WTC11 (cell line): ENCODE measurements at regions not wholly inside any gene's neighbourhood (a gene's known extent, or its start where the extent isn't known, plus 50 kb on each side); places are given as distances from the start of the nearest gene placed in this dataset.

Source experiments
- ATAC-seq: fragments of 200-7000 bp; cut with Tn5 transposase; 2 replicates; pipeline ENCODE4 v1.10.0; 2021; ENCODE audit warnings: mild to moderate bottlenecking, moderate library complexity
- CTCF ChIA-PET: fragments of 300-600 bp; sonication (Branson Sonifier 250); formaldehyde crosslinking; loops from one replicate; lab custom pipeline; 2021; ENCODE audit warnings: antibody characterized with exemption; lab: Charles Lee
- POLR2A ChIA-PET: fragments of 350-600 bp; sonication (Branson Sonifier 250); formaldehyde crosslinking; loops from one replicate; lab custom pipeline; 2021; ENCODE audit warnings: antibody characterized with exemption; lab: Charles Lee
- DNase-seq: peaks from one replicate; pipeline ENCODE4 v3.0.0; 2021; ENCODE audit warnings: low spot score
- H3K27ac Mint-ChIP-seq: 2 replicates; pipeline ENCODE4 v1.8.0; 2021; ENCODE audit warnings: mixed read lengths
- H3K27me3 Mint-ChIP-seq: 2 replicates; pipeline ENCODE4 v1.8.0; 2021; ENCODE audit warnings: low read depth, mild to moderate bottlenecking, moderate library complexity, mixed read lengths
- H3K36me3 Mint-ChIP-seq: 2 replicates; pipeline ENCODE4 v1.8.0; 2021; ENCODE audit warnings: mixed read lengths
- H3K4me1 Mint-ChIP-seq: 2 replicates; pipeline ENCODE4 v1.8.0; 2022; ENCODE audit warnings: mixed read lengths
- H3K4me3 Mint-ChIP-seq: 2 replicates; pipeline ENCODE4 v1.8.0; 2021; ENCODE audit warnings: mild to moderate bottlenecking, moderate library complexity, mixed read lengths
- H3K9me3 Mint-ChIP-seq: 2 replicates; pipeline ENCODE4 v1.8.0; 2021; ENCODE audit warnings: mixed read lengths
- CREB1 ChIP-seq: sonication (generic); formaldehyde crosslinking; IDR thresholded peaks from 2 replicates; pipeline ENCODE4 v1.8.0; 2023; ENCODE audit warnings: mild to moderate bottlenecking, missing genetic modification reagents
- CREM ChIP-seq: sonication (generic); formaldehyde crosslinking; IDR thresholded peaks from 2 replicates; pipeline ENCODE4 v1.8.1; 2022; ENCODE audit warnings: mild to moderate bottlenecking, missing genetic modification reagents, moderate library complexity
- ELF4 ChIP-seq: sonication (generic); formaldehyde crosslinking; IDR thresholded peaks from 2 replicates; pipeline ENCODE4 v1.8.1; 2022; ENCODE audit warnings: low read depth, mild to moderate bottlenecking, moderate library complexity, missing genetic modification reagents
- ESRRA ChIP-seq: sonication (generic); formaldehyde crosslinking; IDR thresholded peaks from 2 replicates; pipeline ENCODE4 v1.8.1; 2022; ENCODE audit warnings: mild to moderate bottlenecking, missing genetic modification reagents, borderline replicate concordance
- FOXK1 ChIP-seq: sonication (generic); formaldehyde crosslinking; IDR thresholded peaks from 2 replicates; pipeline ENCODE4 v1.8.0; 2022; ENCODE audit warnings: mild to moderate bottlenecking, moderate library complexity, missing genetic modification reagents
- FOXP1 ChIP-seq: sonication (generic); formaldehyde crosslinking; IDR thresholded peaks from 2 replicates; pipeline ENCODE4 v1.8.0; 2022; ENCODE audit warnings: missing genetic modification reagents, mild to moderate bottlenecking, moderate library complexity, borderline replicate concordance
- GTF2I ChIP-seq: fragments of 250-450 bp; sonication (Bioruptor Pico); conservative IDR thresholded peaks from 2 replicates; pipeline ENCODE4 v1.4.0; 2021; ENCODE audit warnings: mild to moderate bottlenecking
- IRF2 ChIP-seq: sonication (generic); formaldehyde crosslinking; IDR thresholded peaks from 2 replicates; pipeline ENCODE4 v1.8.0; 2022; ENCODE audit warnings: low read depth, missing genetic modification reagents, borderline replicate concordance
- JAZF1 ChIP-seq: fragments of 250-450 bp; sonication (Bioruptor Pico); IDR thresholded peaks from 2 replicates; pipeline ENCODE4 v1.9.0; 2021; ENCODE audit warnings: moderate library complexity, mild to moderate bottlenecking, inconsistent platforms
- NFATC4 ChIP-seq: fragments of 250-450 bp; sonication (Bioruptor Pico); IDR thresholded peaks from 2 replicates; pipeline ENCODE4 v1.9.0; 2021; ENCODE audit warnings: mild to moderate bottlenecking
- RORB ChIP-seq: fragments of 250-450 bp; sonication (Bioruptor Pico); IDR thresholded peaks from 2 replicates; pipeline ENCODE4 v1.9.0; 2021; ENCODE audit warnings: mild to moderate bottlenecking
- ZNF219 ChIP-seq: sonication (generic); formaldehyde crosslinking; IDR thresholded peaks from 2 replicates; pipeline ENCODE4 v1.8.0; 2023; ENCODE audit warnings: missing genetic modification reagents, mild to moderate bottlenecking, borderline replicate concordance
- ZNF671 ChIP-seq: fragments of 250-450 bp; sonication (Bioruptor Pico); IDR thresholded peaks from 2 replicates; pipeline ENCODE4 v1.8.0; 2021; ENCODE audit warnings: mild to moderate bottlenecking
- TF ChIP-seq, protein P1 (sequence below): sonication (generic); formaldehyde crosslinking; IDR thresholded peaks from 2 replicates; pipeline ENCODE4 v1.8.0; 2022; ENCODE audit warnings: missing genetic modification reagents
- TF ChIP-seq, protein P2 (sequence below): sonication (generic); formaldehyde crosslinking; IDR thresholded peaks from 2 replicates; pipeline ENCODE4 v1.8.0; 2022; ENCODE audit warnings: mild to moderate bottlenecking, missing genetic modification reagents
- TF ChIP-seq, protein P3 (sequence below): sonication (generic); formaldehyde crosslinking; IDR thresholded peaks from 2 replicates; pipeline ENCODE4 v1.8.0; 2022; ENCODE audit warnings: mild to moderate bottlenecking, missing genetic modification reagents
- TF ChIP-seq, protein P4 (sequence below): fragments of 250-450 bp; sonication (Bioruptor Pico); conservative IDR thresholded peaks from 2 replicates; pipeline ENCODE4 v1.9.0; 2021; ENCODE audit warnings: mild to moderate bottlenecking
- TF ChIP-seq, protein P5 (sequence below): sonication (generic); formaldehyde crosslinking; IDR thresholded peaks from 2 replicates; pipeline ENCODE4 v1.8.1; 2023; ENCODE audit warnings: mild to moderate bottlenecking, missing genetic modification reagents, moderate library complexity
- TF ChIP-seq, protein P6 (sequence below): sonication (generic); formaldehyde crosslinking; IDR thresholded peaks from 2 replicates; pipeline ENCODE4 v1.8.1; 2022; ENCODE audit warnings: mild to moderate bottlenecking, missing genetic modification reagents, moderate library complexity, borderline replicate concordance

DNA sequence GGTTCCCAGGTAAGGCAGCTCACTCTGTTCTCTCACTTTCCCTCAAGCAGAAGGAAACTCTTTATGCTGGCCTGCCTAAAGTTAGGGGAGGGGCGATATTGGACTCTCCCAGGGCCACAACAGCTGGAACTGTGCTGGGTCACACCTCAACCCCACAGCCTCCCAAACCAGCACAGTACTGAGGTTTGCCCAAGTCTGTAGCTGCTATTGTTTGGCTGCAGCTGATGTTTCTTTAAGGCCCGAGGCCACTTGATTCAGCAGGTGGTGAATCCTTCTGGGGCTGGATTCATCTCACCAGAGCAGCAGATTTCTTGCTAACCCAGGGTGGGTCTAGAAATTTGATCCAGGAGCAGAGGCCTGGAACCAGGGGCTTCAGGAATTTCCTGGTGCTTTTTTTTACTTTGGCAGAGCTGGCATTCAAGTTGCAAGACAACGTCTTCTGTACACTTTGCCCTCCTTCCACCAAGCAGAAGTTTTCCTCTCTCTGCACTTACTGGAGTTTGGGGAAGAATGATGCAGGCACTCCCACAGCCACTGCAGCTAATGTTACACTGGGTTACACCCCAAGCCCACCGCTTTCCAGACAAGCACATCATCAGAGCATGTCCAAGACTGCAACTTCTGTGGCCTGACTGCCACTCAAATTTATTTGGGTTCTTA, 544.7 kb upstream of the NDST4 start:
- CTCF ChIA-PET, result no interaction called here
- DNase-seq (no peak), ATAC-seq (peak; percentile 71)
- H3K9me3 Mint-ChIP-seq, result peaks cover 5% of the 10 kb centered on the region
- TF ChIP-seq, protein P1, sequence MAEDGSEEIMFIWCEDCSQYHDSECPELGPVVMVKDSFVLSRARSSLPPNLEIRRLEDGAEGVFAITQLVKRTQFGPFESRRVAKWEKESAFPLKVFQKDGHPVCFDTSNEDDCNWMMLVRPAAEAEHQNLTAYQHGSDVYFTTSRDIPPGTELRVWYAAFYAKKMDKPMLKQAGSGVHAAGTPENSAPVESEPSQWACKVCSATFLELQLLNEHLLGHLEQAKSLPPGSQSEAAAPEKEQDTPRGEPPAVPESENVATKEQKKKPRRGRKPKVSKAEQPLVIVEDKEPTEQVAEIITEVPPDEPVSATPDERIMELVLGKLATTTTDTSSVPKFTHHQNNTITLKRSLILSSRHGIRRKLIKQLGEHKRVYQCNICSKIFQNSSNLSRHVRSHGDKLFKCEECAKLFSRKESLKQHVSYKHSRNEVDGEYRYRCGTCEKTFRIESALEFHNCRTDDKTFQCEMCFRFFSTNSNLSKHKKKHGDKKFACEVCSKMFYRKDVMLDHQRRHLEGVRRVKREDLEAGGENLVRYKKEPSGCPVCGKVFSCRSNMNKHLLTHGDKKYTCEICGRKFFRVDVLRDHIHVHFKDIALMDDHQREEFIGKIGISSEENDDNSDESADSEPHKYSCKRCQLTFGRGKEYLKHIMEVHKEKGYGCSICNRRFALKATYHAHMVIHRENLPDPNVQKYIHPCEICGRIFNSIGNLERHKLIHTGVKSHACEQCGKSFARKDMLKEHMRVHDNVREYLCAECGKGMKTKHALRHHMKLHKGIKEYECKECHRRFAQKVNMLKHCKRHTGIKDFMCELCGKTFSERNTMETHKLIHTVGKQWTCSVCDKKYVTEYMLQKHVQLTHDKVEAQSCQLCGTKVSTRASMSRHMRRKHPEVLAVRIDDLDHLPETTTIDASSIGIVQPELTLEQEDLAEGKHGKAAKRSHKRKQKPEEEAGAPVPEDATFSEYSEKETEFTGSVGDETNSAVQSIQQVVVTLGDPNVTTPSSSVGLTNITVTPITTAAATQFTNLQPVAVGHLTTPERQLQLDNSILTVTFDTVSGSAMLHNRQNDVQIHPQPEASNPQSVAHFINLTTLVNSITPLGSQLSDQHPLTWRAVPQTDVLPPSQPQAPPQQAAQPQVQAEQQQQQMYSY (CRISPR knock-in tag), result no peak
- TF ChIP-seq ZNF671 (CRISPR knock-in tag) (no peak), ELF4 (CRISPR knock-in tag) (no peak), CREB1 (CRISPR knock-in tag) (no peak), JAZF1 (CRISPR knock-in tag) (no peak), RORB (CRISPR knock-in tag) (no peak), IRF2 (no peak), GTF2I (CRISPR knock-in tag) (no peak), ESRRA (no peak)
- TF ChIP-seq, protein P2, sequence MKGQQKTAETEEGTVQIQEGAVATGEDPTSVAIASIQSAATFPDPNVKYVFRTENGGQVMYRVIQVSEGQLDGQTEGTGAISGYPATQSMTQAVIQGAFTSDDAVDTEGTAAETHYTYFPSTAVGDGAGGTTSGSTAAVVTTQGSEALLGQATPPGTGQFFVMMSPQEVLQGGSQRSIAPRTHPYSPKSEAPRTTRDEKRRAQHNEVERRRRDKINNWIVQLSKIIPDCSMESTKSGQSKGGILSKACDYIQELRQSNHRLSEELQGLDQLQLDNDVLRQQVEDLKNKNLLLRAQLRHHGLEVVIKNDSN (CRISPR knock-in tag), result no peak
- POLR2A ChIA-PET, result no interaction called here
- H3K36me3 Mint-ChIP-seq, result no peaks in the 10 kb centered on the region
- no peaks in the 10 kb centered on the region for H3K27me3 Mint-ChIP-seq
- peak overlapping the region; percentile 38; the same call in 1 of the 2 replicates for H3K27ac Mint-ChIP-seq
- H3K4me3 Mint-ChIP-seq, result no peak overlapping the region
- peaks cover 11% of the 10 kb centered on the region for H3K4me1 Mint-ChIP-seq

DNA sequence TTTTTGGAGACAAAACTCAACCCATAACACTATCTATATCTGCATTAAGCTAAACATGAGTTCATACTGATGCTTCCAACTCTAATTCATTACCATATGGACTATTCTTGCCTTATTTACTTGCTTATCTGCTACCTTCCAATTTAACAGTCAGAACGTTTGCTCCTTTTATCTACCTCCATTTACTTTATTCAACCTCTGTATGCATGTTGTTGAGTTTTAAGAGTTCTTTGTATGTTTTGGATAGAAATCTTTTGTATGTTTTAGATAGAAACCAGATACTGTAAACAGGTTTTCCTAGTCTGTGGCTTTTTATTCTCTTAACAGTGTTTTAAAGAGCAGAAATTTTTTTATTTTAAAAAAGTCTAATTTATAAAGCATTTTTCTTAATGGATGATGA, 542.2 kb upstream of the NDST4 start:
- H3K27ac Mint-ChIP-seq, result no peak overlapping the region
- POLR2A ChIA-PET, result no interaction called here

More for the DNA sequence above, 542.2 kb upstream of the NDST4 start:
- no peak overlapping the region for H3K4me3 Mint-ChIP-seq
- peaks cover 5% of the 10 kb centered on the region for H3K9me3 Mint-ChIP-seq
- CTCF ChIA-PET, result no interaction called here
- peaks cover 11% of the 10 kb centered on the region for H3K4me1 Mint-ChIP-seq
- no peaks in the 10 kb centered on the region for H3K27me3 Mint-ChIP-seq
- ATAC-seq (no peak), DNase-seq (no peak)
- TF ChIP-seq FOXK1 (CRISPR knock-in tag) (no peak), CREM (CRISPR knock-in tag) (no peak), ZNF219 (CRISPR knock-in tag) (no peak), ELF4 (CRISPR knock-in tag) (no peak), FOXP1 (CRISPR knock-in tag) (no peak), IRF2 (no peak), NFATC4 (CRISPR knock-in tag) (no peak)
- TF ChIP-seq, protein P3, sequence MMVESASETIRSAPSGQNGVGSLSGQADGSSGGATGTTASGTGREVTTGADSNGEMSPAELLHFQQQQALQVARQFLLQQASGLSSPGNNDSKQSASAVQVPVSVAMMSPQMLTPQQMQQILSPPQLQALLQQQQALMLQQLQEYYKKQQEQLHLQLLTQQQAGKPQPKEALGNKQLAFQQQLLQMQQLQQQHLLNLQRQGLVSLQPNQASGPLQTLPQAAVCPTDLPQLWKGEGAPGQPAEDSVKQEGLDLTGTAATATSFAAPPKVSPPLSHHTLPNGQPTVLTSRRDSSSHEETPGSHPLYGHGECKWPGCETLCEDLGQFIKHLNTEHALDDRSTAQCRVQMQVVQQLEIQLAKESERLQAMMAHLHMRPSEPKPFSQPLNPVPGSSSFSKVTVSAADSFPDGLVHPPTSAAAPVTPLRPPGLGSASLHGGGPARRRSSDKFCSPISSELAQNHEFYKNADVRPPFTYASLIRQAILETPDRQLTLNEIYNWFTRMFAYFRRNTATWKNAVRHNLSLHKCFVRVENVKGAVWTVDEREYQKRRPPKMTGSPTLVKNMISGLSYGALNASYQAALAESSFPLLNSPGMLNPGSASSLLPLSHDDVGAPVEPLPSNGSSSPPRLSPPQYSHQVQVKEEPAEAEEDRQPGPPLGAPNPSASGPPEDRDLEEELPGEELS (CRISPR knock-in tag), result no peak
- TF ChIP-seq, protein P4, sequence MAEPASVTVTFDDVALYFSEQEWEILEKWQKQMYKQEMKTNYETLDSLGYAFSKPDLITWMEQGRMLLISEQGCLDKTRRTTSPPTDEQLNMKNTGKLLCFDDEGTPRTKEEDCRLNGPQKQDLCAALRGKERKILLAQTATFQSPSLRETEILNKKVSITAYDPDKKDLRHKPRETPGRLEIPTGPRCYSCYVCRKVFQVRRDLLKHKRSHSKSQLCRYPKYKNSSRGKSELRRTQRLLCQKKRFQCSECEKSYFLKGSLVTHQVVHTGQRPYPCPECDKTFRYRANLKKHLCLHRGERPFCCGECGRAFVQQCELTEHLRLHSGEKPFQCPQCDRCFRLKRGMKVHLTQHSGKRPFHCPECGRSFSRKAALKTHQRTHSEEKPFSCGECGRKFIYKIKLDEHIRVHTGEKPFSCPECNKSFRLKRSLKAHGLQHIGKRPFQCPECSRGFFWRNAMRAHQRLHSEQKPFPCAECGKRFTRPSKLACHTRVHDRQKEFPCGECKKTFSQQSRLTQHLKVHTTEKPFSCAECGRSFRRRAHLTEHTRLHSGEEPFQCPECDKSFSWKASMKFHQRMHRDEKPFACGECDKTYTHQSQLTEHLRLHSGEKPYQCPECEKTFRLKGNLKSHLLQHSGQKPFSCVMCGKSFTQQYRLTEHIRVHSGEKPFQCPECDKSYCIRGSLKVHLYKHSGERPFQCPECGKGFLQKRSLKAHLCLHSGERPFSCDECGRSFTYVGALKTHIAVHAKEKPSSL, result no peak
- TF ChIP-seq, protein P5, sequence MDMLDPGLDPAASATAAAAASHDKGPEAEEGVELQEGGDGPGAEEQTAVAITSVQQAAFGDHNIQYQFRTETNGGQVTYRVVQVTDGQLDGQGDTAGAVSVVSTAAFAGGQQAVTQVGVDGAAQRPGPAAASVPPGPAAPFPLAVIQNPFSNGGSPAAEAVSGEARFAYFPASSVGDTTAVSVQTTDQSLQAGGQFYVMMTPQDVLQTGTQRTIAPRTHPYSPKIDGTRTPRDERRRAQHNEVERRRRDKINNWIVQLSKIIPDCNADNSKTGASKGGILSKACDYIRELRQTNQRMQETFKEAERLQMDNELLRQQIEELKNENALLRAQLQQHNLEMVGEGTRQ (CRISPR knock-in tag), result no peak
- TF ChIP-seq, protein P6, sequence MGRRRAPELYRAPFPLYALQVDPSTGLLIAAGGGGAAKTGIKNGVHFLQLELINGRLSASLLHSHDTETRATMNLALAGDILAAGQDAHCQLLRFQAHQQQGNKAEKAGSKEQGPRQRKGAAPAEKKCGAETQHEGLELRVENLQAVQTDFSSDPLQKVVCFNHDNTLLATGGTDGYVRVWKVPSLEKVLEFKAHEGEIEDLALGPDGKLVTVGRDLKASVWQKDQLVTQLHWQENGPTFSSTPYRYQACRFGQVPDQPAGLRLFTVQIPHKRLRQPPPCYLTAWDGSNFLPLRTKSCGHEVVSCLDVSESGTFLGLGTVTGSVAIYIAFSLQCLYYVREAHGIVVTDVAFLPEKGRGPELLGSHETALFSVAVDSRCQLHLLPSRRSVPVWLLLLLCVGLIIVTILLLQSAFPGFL (CRISPR knock-in tag), result no peak
- no peaks in the 10 kb centered on the region for H3K36me3 Mint-ChIP-seq
